Peyer's patch (tissue), 4 donors: ENCODE measurements at regions not wholly inside any gene's neighbourhood (a gene's known extent, or its start where the extent isn't known, plus 50 kb on each side); places are given as distances from the start of the nearest gene placed in this dataset.

Experiments
- DNase-seq, 3 donors: peaks; one replicate each; pipeline ENCODE4 v3.0.0-alpha.2; 2017 to 2019
- H3K27ac ChIP-seq, 4 donors: fragments of 200-600 bp; sonication (generic); one replicate each; pipeline ENCODE4 v1.5.1; 2016 to 2019
- H3K27me3 ChIP-seq, 2 donors: fragments of 200-600 bp; sonication (generic); one replicate each; pipeline ENCODE4 v1.5.1; 2019
- H3K36me3 ChIP-seq, 3 donors: fragments of 200-600 bp; sonication (generic); one replicate each; pipeline ENCODE4 v1.5.1; 2016 to 2019
- H3K4me1 ChIP-seq, 4 donors: fragments of 200-600 bp; sonication (generic); one replicate each; pipeline ENCODE4 v1.5.1; 2016 to 2019
- H3K4me3 ChIP-seq, 4 donors: fragments of 200-600 bp; sonication (generic); 1 replicate in 3 of 4; 2 replicates in 1 of 4; pipeline ENCODE4 v1.5.1; 2016 to 2019; ENCODE audit warnings: mild to moderate bottlenecking in 1 of 4
- H3K9me3 ChIP-seq, 4 donors: fragments of 200-600 bp; sonication (generic); one replicate each; pipeline ENCODE4 v1.5.1; 2016 to 2019; ENCODE audit warnings: mild to moderate bottlenecking in 1 of 4
- POLR2A ChIP-seq, 2 donors: fragments of 450-650 bp; IDR thresholded peaks; one replicate each; pipeline ENCODE4 v1.5.1; 2017; ENCODE audit warnings: antibody characterized with exemption in 2 of 2, mild to moderate bottlenecking in 2 of 2, moderate library complexity in 2 of 2
- TF ChIP-seq, protein P1 (sequence below), 6 experiments: fragments of 450-650 bp in 4 of 6; fragments of 200-600 bp in 2 of 6; sonication (generic) in 1 of 6; IDR thresholded peaks; one replicate each; pipeline ENCODE4 v1.5.1; 2017 to 2019; ENCODE audit warnings: antibody characterized with exemption in 6 of 6, mild to moderate bottlenecking in 3 of 6, moderate library complexity in 1 of 6

DNA sequence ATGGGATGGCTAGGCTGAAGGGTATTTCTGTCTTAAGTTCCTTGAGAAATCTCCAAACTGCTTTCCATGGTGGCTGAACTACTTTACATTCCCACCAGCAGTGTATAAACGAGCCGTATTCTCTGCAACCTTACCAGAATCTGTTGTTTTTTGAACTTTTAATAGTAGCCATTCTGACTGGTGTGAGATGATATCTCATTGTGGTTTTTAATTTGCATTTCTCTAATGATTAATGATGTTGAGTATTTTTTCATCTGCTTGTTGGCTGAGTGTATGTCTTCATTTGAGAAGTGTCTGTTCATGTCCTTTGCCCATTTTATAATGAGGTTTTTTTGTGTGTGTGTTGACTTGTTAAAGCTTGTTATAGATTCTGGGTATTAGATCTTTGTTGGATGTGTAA, 226.8 kb upstream of the IGFBP3 start:
- H3K27me3 ChIP-seq = no peaks in the 10 kb centered on the region
- no peak overlapping the region for H3K27ac ChIP-seq
- H3K9me3 ChIP-seq = no peaks in the 10 kb centered on the region
- peaks cover 0 to 6% (median 0%) of the 10 kb centered on the region in 4 donors for H3K4me1 ChIP-seq
- TF ChIP-seq, protein P1, sequence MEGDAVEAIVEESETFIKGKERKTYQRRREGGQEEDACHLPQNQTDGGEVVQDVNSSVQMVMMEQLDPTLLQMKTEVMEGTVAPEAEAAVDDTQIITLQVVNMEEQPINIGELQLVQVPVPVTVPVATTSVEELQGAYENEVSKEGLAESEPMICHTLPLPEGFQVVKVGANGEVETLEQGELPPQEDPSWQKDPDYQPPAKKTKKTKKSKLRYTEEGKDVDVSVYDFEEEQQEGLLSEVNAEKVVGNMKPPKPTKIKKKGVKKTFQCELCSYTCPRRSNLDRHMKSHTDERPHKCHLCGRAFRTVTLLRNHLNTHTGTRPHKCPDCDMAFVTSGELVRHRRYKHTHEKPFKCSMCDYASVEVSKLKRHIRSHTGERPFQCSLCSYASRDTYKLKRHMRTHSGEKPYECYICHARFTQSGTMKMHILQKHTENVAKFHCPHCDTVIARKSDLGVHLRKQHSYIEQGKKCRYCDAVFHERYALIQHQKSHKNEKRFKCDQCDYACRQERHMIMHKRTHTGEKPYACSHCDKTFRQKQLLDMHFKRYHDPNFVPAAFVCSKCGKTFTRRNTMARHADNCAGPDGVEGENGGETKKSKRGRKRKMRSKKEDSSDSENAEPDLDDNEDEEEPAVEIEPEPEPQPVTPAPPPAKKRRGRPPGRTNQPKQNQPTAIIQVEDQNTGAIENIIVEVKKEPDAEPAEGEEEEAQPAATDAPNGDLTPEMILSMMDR (IDR thresholded peaks at IDR 0.05) = no peak
- no peak for TF ChIP-seq POLR2A (IDR thresholded peaks at IDR 0.05)
- DNase-seq = no peak
- no peak overlapping the region for H3K4me3 ChIP-seq
- H3K36me3 ChIP-seq = no peaks in the 10 kb centered on the region

DNA sequence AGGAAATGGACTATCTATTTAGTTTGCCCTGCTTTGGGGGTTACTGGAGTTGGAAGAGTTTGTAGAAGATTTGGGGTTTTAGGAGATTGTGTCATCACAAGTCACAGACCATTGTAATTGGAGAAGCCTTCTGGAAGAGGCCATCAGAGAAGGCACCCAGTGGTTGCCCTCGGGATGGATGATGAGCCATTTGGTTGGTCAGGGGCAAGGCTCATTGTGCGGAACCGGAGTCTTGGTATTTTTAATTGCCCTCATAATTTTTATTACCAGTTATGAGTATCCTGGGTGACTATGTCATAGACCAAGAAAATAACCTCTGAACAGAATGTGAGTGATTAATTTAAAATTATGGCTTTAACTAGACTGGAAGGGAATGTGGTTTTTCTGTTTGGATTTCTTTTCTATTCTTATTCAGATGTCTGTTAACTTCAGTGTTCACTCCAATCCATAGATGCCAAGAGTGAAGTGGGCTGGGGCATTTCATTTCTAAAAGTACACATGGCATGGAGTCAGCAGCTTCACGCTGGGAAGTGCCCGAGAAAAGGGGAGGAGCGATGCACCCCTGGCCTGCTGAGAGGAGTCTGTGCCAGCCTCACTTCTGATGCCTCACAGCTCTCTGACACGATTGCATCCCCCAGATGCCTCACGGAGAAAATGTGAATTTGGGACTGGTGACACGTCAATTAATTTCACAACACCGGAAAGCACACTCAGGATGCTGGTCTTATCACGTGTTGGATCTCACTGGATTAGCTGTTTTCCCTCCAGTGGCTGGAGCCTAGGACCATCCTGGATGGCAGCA, 225.6 kb upstream of the IGFBP3 start:
- Histone ChIP-seq H3K27me3 (no peaks in the 10 kb centered on the region), H3K4me3 (no peak overlapping the region), H3K9me3 (no peaks in the 10 kb centered on the region), H3K4me1 (peaks cover 0 to 6% (median 0%) of the 10 kb centered on the region in 4 donors), H3K36me3 (no peaks in the 10 kb centered on the region), H3K27ac (peak overlapping the region in 2 of 4 donors; percentile 45 to 64)
- peak in 1 of 3 donors; percentile 65 for DNase-seq
- TF ChIP-seq, protein P1 (IDR thresholded peaks at IDR 0.05) = peak in 2 of 6 experiments; percentile 3 to 27
- TF ChIP-seq POLR2A (IDR thresholded peaks at IDR 0.05) = no peak

DNA sequence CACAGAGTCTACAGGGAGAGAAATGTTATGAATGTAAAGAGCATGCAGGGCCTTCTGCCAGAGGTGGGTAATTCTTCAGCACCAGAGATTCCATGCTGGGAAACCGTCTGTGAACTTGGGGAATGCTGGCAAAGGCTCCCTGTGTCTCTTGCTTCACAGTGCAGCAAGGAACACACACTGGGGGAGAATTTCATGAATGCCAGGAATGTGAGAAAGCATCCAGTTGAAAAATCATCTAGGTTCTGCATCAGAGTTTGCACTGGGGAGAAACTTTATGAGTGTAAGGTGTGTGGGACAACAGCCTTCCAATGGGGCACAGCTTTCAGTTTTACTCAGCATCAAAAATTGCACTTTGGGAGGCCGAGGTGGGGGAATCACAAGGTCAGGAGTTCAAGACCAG, 224.3 kb upstream of the IGFBP3 start:
- DNase-seq = no peak
- TF ChIP-seq, protein P1 (IDR thresholded peaks at IDR 0.05) = no peak
- TF ChIP-seq POLR2A (IDR thresholded peaks at IDR 0.05) = no peak
- Histone ChIP-seq H3K4me1 (peaks cover 0 to 6% (median 0%) of the 10 kb centered on the region in 4 donors), H3K27me3 (no peaks in the 10 kb centered on the region), H3K4me3 (no peak overlapping the region), H3K9me3 (no peaks in the 10 kb centered on the region), H3K27ac (no peak overlapping the region), H3K36me3 (no peaks in the 10 kb centered on the region)

DNA sequence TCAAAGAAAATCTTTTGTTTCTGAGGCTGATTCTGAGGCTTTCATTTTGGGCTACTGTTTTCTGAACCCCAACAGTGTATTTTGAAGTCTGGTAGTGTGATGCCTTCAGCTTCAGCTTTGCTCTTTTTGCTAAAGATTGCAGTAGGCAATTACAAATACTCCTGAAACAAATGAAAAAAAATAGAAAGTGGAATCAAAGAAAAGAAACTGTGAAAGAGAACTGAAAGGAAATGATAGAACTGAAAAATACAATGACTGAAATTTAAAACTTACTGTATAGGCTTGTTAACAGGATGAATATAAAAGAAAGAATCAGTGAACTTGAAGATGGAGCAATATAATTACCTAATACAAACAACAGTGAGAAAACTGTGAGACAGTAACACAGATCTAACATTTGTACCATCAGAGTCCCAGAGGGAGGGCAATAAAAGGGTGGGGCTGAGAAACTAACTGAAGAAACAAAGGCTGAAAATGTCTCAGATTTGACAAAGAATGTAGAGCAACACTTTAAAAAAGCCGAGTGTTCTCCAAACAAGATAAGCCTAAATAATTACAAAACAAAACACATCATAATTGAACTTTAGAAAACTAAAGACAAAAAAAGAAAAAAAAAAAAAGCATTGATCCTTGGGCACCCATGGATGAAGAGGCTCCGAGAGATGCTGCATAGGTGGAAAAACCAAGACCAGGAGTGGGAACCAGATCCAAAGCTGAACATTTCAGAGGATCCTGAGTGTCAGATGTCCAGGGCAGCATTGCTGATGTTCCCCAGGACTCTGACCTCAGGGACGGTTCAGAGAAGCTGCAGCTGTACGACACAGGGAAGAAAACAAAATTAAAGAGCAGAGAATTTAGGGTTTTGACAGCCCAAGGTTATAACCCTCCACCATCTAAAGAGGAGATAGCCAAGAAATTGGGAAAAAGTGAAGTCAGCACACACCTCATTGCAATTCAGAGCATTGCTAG, 223.2 kb upstream of the IGFBP3 start:
- no peaks in the 10 kb centered on the region for H3K27me3 ChIP-seq
- TF ChIP-seq POLR2A (IDR thresholded peaks at IDR 0.05) = no peak
- TF ChIP-seq, protein P1 (IDR thresholded peaks at IDR 0.05) = no peak

DNA sequence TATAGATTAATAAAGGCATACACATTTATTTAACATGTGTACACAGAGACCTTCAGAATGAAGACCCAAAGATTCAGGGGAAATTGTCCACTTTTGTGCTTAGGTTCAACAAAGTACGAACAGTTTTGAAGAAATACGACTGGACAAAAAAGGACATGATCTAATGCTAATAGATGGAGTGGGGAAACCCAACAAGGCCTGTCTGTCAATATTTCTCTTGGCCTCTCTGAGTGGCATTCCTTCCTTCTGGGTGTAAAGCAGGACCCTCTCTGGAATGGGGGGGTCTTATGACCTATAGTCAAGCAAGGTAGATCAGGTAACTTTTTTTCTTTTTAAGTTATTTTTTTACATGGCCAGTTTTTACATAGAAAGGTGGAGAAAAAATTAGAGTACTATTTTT, 222.3 kb upstream of the IGFBP3 start:
- DNase-seq = no peak
- no peak for TF ChIP-seq POLR2A (IDR thresholded peaks at IDR 0.05)
- TF ChIP-seq, protein P1 (IDR thresholded peaks at IDR 0.05) = no peak
- Histone ChIP-seq H3K4me1 (peaks cover 0 to 6% (median 0%) of the 10 kb centered on the region in 4 donors), H3K27me3 (no peaks in the 10 kb centered on the region), H3K9me3 (no peaks in the 10 kb centered on the region), H3K4me3 (no peak overlapping the region), H3K36me3 (no peaks in the 10 kb centered on the region), H3K27ac (no peak overlapping the region)

More for the DNA sequence above, 223.2 kb upstream of the IGFBP3 start:
- Histone ChIP-seq H3K9me3 (no peaks in the 10 kb centered on the region), H3K4me1 (peaks cover 0 to 6% (median 0%) of the 10 kb centered on the region in 4 donors), H3K27ac (no peak overlapping the region), H3K4me3 (no peak overlapping the region), H3K36me3 (no peaks in the 10 kb centered on the region)
- no peak for DNase-seq
